NCI-H2196 (cell line): ENCODE measurements at regions not wholly inside any gene's neighbourhood (a gene's known extent, or its start where the extent isn't known, plus 50 kb on each side); places are given as distances from the start of the nearest gene placed in this dataset.

ENCODE experiments used
- DNase-seq: peaks from one replicate; lab custom pipeline; 2025; ENCODE audit not compliant: unreplicated experiment; lab: John Stamatoyannopoulos, UW

- DNase-seq: no peak
Observed at GRCh38 chr11:103530257-103530656, 421.0 kb downstream of the DYNC2H1 start.

- DNase-seq: no peak
Observed at GRCh38 chr11:103532133-103532788, 423.0 kb downstream of the DYNC2H1 start.

GRCh38 chr11:103534191-103534590 lies 425.0 kb downstream of the DYNC2H1 start:
- no peak for DNase-seq

- DNase-seq: no peak
Observed at GRCh38 chr11:103534959-103535358, 425.7 kb downstream of the DYNC2H1 start.

GRCh38 chr11:103536335-103536722 lies 427.1 kb downstream of the DYNC2H1 start:
- DNase-seq: no peak

- no peak for DNase-seq
Observed at GRCh38 chr11:103537904-103538502, 428.8 kb downstream of the DYNC2H1 start.

GRCh38 chr11:103539166-103539565 lies 429.9 kb downstream of the DYNC2H1 start:
- no peak for DNase-seq

GRCh38 chr11:103541186-103541795 lies 432.1 kb downstream of the DYNC2H1 start:
- no peak for DNase-seq

- no peak for DNase-seq
Observed at GRCh38 chr11:103542851-103543250, 433.6 kb downstream of the DYNC2H1 start.

GRCh38 chr11:103543456-103543855 lies 434.2 kb downstream of the DYNC2H1 start:
- no peak for DNase-seq

- DNase-seq: no peak
Observed at GRCh38 chr11:103544874-103545273, 435.6 kb downstream of the DYNC2H1 start.

GRCh38 chr11:103545551-103545950 lies 436.3 kb downstream of the DYNC2H1 start:
- DNase-seq: no peak

GRCh38 chr11:103546236-103546635 lies 437.0 kb downstream of the DYNC2H1 start:
- DNase-seq: no peak

- no peak for DNase-seq
Observed at GRCh38 chr11:103547024-103547423, 437.8 kb downstream of the DYNC2H1 start.

GRCh38 chr11:103547691-103548090 lies 438.5 kb downstream of the DYNC2H1 start:
- no peak for DNase-seq

GRCh38 chr11:103548838-103549237 lies 439.6 kb downstream of the DYNC2H1 start:
- DNase-seq: no peak

- no peak for DNase-seq
Observed at GRCh38 chr11:103550811-103551210, 441.6 kb downstream of the DYNC2H1 start.

GRCh38 chr11:103552086-103552485 lies 442.9 kb downstream of the DYNC2H1 start:
- DNase-seq: no peak

GRCh38 chr11:103556171-103556570 lies 446.9 kb downstream of the DYNC2H1 start:
- no peak for DNase-seq

GRCh38 chr11:103566116-103566515 lies 456.9 kb downstream of the DYNC2H1 start:
- DNase-seq: no peak

- no peak for DNase-seq
Observed at GRCh38 chr11:103581760-103582159, 454.7 kb upstream of the DDI1 start.

- no peak for DNase-seq
Observed at GRCh38 chr11:103582351-103582909, 454.0 kb upstream of the DDI1 start.
